H4 (cell line): ENCODE measurements at regions not wholly inside any gene's neighbourhood (a gene's known extent, or its start where the extent isn't known, plus 50 kb on each side); places are given as distances from the start of the nearest gene placed in this dataset.

Experiments
- DNase-seq: peaks from one replicate; pipeline ENCODE4 v3.0.0-alpha.2; 2015; ENCODE audit warnings: low spot score

GRCh38 chr6:88383183-88383582 is 217.0 kb upstream of the CNR1 start:
- no peak for DNase-seq

GRCh38 chr6:88381289-88381642 is 215.1 kb upstream of the CNR1 start:
- no peak for DNase-seq

GRCh38 chr6:88380618-88381288 is 214.6 kb upstream of the CNR1 start:
- DNase-seq = no peak

- DNase-seq = peak; percentile 53
Measured at GRCh38 chr6:88380083-88380482, 213.9 kb upstream of the CNR1 start.

- DNase-seq = no peak
Measured at GRCh38 chr6:88378639-88379038, 212.5 kb upstream of the CNR1 start.

GRCh38 chr6:88377976-88378568 is 211.9 kb upstream of the CNR1 start:
- DNase-seq = no peak

GRCh38 chr6:88376768-88377387 is 210.7 kb upstream of the CNR1 start:
- peak; percentile 48 for DNase-seq

GRCh38 chr6:88376197-88376596 is 210.1 kb upstream of the CNR1 start:
- DNase-seq = no peak

- no peak for DNase-seq
Measured at GRCh38 chr6:88374553-88374952, 208.4 kb upstream of the CNR1 start.

- DNase-seq = no peak
Measured at GRCh38 chr6:88371480-88371879, 205.3 kb upstream of the CNR1 start.

- DNase-seq = no peak
Measured at GRCh38 chr6:88370127-88370710, 204.1 kb upstream of the CNR1 start.

- DNase-seq = no peak
Measured at GRCh38 chr6:88369262-88369661, 203.1 kb upstream of the CNR1 start.

- DNase-seq = no peak
Measured at GRCh38 chr6:88368071-88368787, 202.1 kb upstream of the CNR1 start.

GRCh38 chr6:88367248-88367647 is 201.1 kb upstream of the CNR1 start:
- no peak for DNase-seq

GRCh38 chr6:88366672-88367071 is 200.5 kb upstream of the CNR1 start:
- DNase-seq = no peak

- DNase-seq = no peak
Measured at GRCh38 chr6:88365656-88366055, 199.5 kb upstream of the CNR1 start.

GRCh38 chr6:88365230-88365629 is 199.1 kb upstream of the CNR1 start:
- DNase-seq = no peak

- no peak for DNase-seq
Measured at GRCh38 chr6:88361754-88362153, 195.6 kb upstream of the CNR1 start.

- no peak for DNase-seq
Measured at GRCh38 chr6:88361298-88361697, 195.2 kb upstream of the CNR1 start.

- DNase-seq = no peak
Measured at GRCh38 chr6:88360203-88360797, 194.2 kb upstream of the CNR1 start.

GRCh38 chr6:88359530-88360202 is 193.5 kb upstream of the CNR1 start:
- DNase-seq = no peak

- no peak for DNase-seq
Measured at GRCh38 chr6:88358846-88359245, 192.7 kb upstream of the CNR1 start.
